SK-N-SH (cell line): ENCODE measurements at regions not wholly inside any gene's neighbourhood (a gene's known extent, or its start where the extent isn't known, plus 50 kb on each side); places are given as distances from the start of the nearest gene placed in this dataset.

Source experiments
- CTCF ChIA-PET: fragments of 300-600, 350-600 bp; formaldehyde crosslinking; extraction: SDS; loops from one replicate; lab custom pipeline; 2021; lab: Yijun Ruan, JAX
- POLR2A ChIA-PET: fragments of 350-600 bp; sonication (Branson Sonifier 250); formaldehyde crosslinking; extraction: SDS; loops from one replicate; lab custom pipeline; 2020; ENCODE audit warnings: antibody characterized with exemption, inconsistent platforms; lab: Yijun Ruan, JAX
- DNase-seq: peaks from one replicate; pipeline ENCODE4 v3.0.0; 2012
- H2AFZ ChIP-seq: fragments of 200-600 bp; sonication (generic); 2 replicates; pipeline ENCODE4 v1.8.1; 2016; ENCODE audit warnings: antibody characterized with exemption, mild to moderate bottlenecking, low read depth
- H3F3A ChIP-seq: fragments of 200-600 bp; sonication (generic); replicated peaks from 2 replicates; pipeline ENCODE3; 2016; ENCODE audit warnings: antibody characterized with exemption, mild to moderate bottlenecking; ENCODE audit not compliant: insufficient read depth
- H3K27ac ChIP-seq, 2 experiments: fragments of 200-500 bp in 1 of 2; fragments of 200-600 bp in 1 of 2; sonication (Bioruptor generic) in 1 of 2; sonication (generic), shearing (Covaris generic) in 1 of 2; 2 replicates each; pipeline versions ENCODE4 v1.5.1 to v1.6.1; 2014 to 2016; ENCODE audit warnings: low read depth in 2 of 2, inconsistent platforms in 1 of 2, low read length in 1 of 2, mild to moderate bottlenecking in 1 of 2, mixed read lengths in 1 of 2
- H3K27me3 ChIP-seq: fragments of 200-600 bp; sonication (generic), shearing (Covaris generic); 2 replicates; pipeline ENCODE4 v1.6.1; 2016; ENCODE audit warnings: mixed run types; ENCODE audit not compliant: insufficient read depth
- H3K36me3 ChIP-seq, 2 experiments: fragments of 200-500 bp in 1 of 2; fragments of 200-600 bp in 1 of 2; sonication (Bioruptor generic) in 1 of 2; sonication (generic) in 1 of 2; replicated peaks in 1 of 2; 2 replicates each; pipeline versions ENCODE3 to v1.5.1; 2014 to 2016; ENCODE audit warnings: low read length in 1 of 2, mild to moderate bottlenecking in 1 of 2; ENCODE audit not compliant: insufficient read depth in 2 of 2, control insufficient read depth in 1 of 2
- H3K4me1 ChIP-seq, 2 experiments: fragments of 200-500 bp in 1 of 2; fragments of 200-600 bp in 1 of 2; sonication (Bioruptor generic) in 1 of 2; sonication (generic), shearing (Covaris generic) in 1 of 2; 2 replicates each; pipeline versions ENCODE4 v1.5.1 to v1.6.1; 2014 to 2016; ENCODE audit warnings: low read depth in 1 of 2, low read length in 1 of 2, mixed run types in 1 of 2; ENCODE audit not compliant: insufficient read depth in 2 of 2, control insufficient read depth in 1 of 2
- H3K4me2 ChIP-seq: fragments of 200-600 bp; sonication (generic), shearing (Covaris generic); 2 replicates; pipeline ENCODE4 v1.6.1; 2017; ENCODE audit warnings: mixed run types
- H3K4me3 ChIP-seq, 2 experiments: fragments of 200-500 bp in 1 of 2; fragments of 200-600 bp in 1 of 2; sonication (Bioruptor generic) in 1 of 2; sonication (generic), shearing (Covaris generic) in 1 of 2; 2 replicates each; pipeline versions ENCODE4 v1.5.1 to v1.8.1; 2014 to 2016; ENCODE audit warnings: low read depth in 2 of 2, inconsistent platforms in 1 of 2, low read length in 1 of 2, mild to moderate bottlenecking in 1 of 2, mixed read lengths in 1 of 2, moderate library complexity in 1 of 2
- H3K79me2 ChIP-seq: fragments of 200-600 bp; sonication (generic); 2 replicates; pipeline ENCODE4 v1.8.1; 2017; ENCODE audit warnings: mild to moderate bottlenecking; ENCODE audit not compliant: insufficient read depth
- H3K9ac ChIP-seq: fragments of 200-600 bp; sonication (generic); 2 replicates; pipeline ENCODE4 v1.6.1; 2017; ENCODE audit warnings: mixed run types
- H3K9me2 ChIP-seq: fragments of 200-600 bp; sonication (generic); 2 replicates; pipeline ENCODE4 v1.6.1; 2017; ENCODE audit warnings: mixed run types
- H3K9me3 ChIP-seq: fragments of 200-600 bp; sonication (generic); 2 replicates; pipeline ENCODE4 v1.6.1; 2017; ENCODE audit warnings: mixed run types, mild to moderate bottlenecking, moderate library complexity
- H4K20me1 ChIP-seq: fragments of 200-600 bp; sonication (generic); 2 replicates; pipeline ENCODE4 v1.6.1; 2017; ENCODE audit warnings: mild to moderate bottlenecking, mixed run types; ENCODE audit not compliant: insufficient read depth
- CHD2 ChIP-seq: fragments of 150-350 bp; IDR thresholded peaks from 2 replicates; pipeline ENCODE4 v1.6.1; 2018; ENCODE audit warnings: low read length; ENCODE audit not compliant: partially characterized antibody
- EZH2phosphoT487 ChIP-seq: fragments of 200-600 bp; sonication (generic); IDR thresholded peaks from 2 replicates; pipeline ENCODE4 v1.6.1; 2017; ENCODE audit warnings: low read depth, mixed run types, mild to moderate bottlenecking, antibody characterized with exemption, moderate library complexity, borderline replicate concordance
- FOXM1 ChIP-seq: IDR thresholded peaks from 2 replicates; pipeline ENCODE4 v1.4.0; 2012; ENCODE audit warnings: low read depth, mild to moderate bottlenecking
- IRF3 ChIP-seq: fragments of 150-350 bp; IDR thresholded peaks from 2 replicates; pipeline ENCODE4 v1.6.1; 2016; ENCODE audit warnings: mild to moderate bottlenecking, low read depth, low read length
- MAX ChIP-seq: IDR thresholded peaks from 2 replicates; pipeline ENCODE4 v1.4.0; 2012; ENCODE audit warnings: low read depth
- MEF2A ChIP-seq: IDR thresholded peaks from 2 replicates; pipeline ENCODE4 v1.4.0; 2012; ENCODE audit warnings: low read depth, borderline replicate concordance
- MXI1 ChIP-seq: IDR thresholded peaks from 2 replicates; pipeline ENCODE4 v1.6.1; 2012; ENCODE audit warnings: mild to moderate bottlenecking, low read depth, low read length, improper control_type of control experiment
- RCOR1 ChIP-seq: fragments of 150-350 bp; IDR thresholded peaks from 2 replicates; pipeline ENCODE4 v1.6.1; 2017; ENCODE audit warnings: antibody characterized with exemption, low read length
- SMC3 ChIP-seq: IDR thresholded peaks from 2 replicates; pipeline ENCODE4 v1.6.1; 2012; ENCODE audit warnings: low read depth, low read length, improper control_type of control experiment
- TAF1 ChIP-seq: IDR thresholded peaks from 2 replicates; pipeline ENCODE4 v1.6.1; 2012; ENCODE audit warnings: low read depth, mild to moderate bottlenecking, low read length, moderate library complexity, borderline replicate concordance
- TCF12 ChIP-seq: IDR thresholded peaks from 2 replicates; pipeline ENCODE4 v1.4.0; 2012
- TEAD4 ChIP-seq: IDR thresholded peaks from 2 replicates; pipeline ENCODE4 v1.4.0; 2012; ENCODE audit warnings: mild to moderate bottlenecking, borderline replicate concordance; ENCODE audit not compliant: insufficient read depth
- USF2 ChIP-seq: fragments of 150-350 bp; IDR thresholded peaks from 2 replicates; pipeline ENCODE4 v1.6.1; 2017; ENCODE audit warnings: antibody characterized with exemption, low read length, low read depth, borderline replicate concordance
- YY1 ChIP-seq: IDR thresholded peaks from 2 replicates; pipeline ENCODE4 v1.4.0; 2012; ENCODE audit warnings: low read depth, mild to moderate bottlenecking
- WGBS: methylation state at CpG from one replicate; pipeline ENCODE4 v1.1.6; 2017; ENCODE audit warnings: low lambda C conversion rate; 5-methylcytosine and 5-hydroxymethylcytosine counted together

GRCh38 chr12:91743704-91744321 is 401.8 kb downstream of the BTG1 start:
- Histone ChIP-seq H3F3A (no peaks in the 10 kb centered on the region), H3K4me3 (no peak overlapping the region), H3K27ac (peak overlapping the region in 1 of 2 experiments; percentile 90; a peak in 2 of 4 replicates), H3K27me3 (no peaks in the 10 kb centered on the region), H2AFZ (no peak overlapping the region), H3K9ac (no peak overlapping the region), H3K36me3 (no peaks in the 10 kb centered on the region), H3K4me2 (no peak overlapping the region), H4K20me1 (no peaks in the 10 kb centered on the region), H3K4me1 (peaks cover 0 to 18% of the 10 kb centered on the region in 2 experiments; a peak in 2 of 4 replicates), H3K9me3 (no peaks in the 10 kb centered on the region), H3K79me2 (no peaks in the 10 kb centered on the region), H3K9me2 (no peaks in the 10 kb centered on the region)
- TF ChIP-seq CHD2 = no peak
- TF ChIP-seq EZH2phosphoT487 = no peak
- TF ChIP-seq FOXM1 = no peak
- TF ChIP-seq YY1 = no peak
- CTCF ChIA-PET = interaction anchor here (0.6 to 1.4 kb wide), 5 partner anchors 10 to 539 kb away, joined by 3 to 4 read pairs (median 3); no protein-coding TSS in a partner anchor
- POLR2A ChIA-PET = no interaction called here
- WGBS = 28% methylated on average over 7 of the region's 7 CpGs
- DNase-seq = peak; percentile 2

DNA sequence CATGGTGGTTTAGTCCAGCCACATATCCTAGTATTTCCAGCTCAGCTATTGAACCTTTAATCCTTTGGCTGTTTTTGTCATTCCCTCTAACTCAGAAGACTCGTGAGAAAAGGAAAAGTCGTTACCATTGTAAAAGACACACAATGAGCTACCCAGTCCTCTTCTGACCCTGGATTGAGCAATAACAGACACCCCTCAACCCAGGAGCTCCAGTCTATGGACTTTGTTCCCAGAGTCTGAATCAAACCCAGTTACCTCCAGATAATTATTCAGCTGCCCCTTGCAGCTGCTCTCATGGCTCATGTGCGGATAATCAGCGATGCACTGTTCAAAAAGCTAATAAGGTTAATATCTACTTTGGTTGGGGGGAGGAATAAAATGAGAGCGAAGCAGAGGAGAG is 402.4 kb downstream of the BTG1 start:
- TF ChIP-seq MEF2A = no peak
- no peak for TF ChIP-seq IRF3
- no peak for TF ChIP-seq RCOR1
- TF ChIP-seq MXI1 = no peak
- TF ChIP-seq FOXM1 = no peak
- no peak for TF ChIP-seq TCF12
- no peak for TF ChIP-seq SMC3
- Histone ChIP-seq H3K9ac (no peak overlapping the region), H2AFZ (no peak overlapping the region), H3K79me2 (no peaks in the 10 kb centered on the region), H3K27ac (peak overlapping the region in 1 of 2 experiments; percentile 90; a peak in 2 of 4 replicates), H3K9me2 (no peaks in the 10 kb centered on the region), H3F3A (no peaks in the 10 kb centered on the region), H3K27me3 (no peaks in the 10 kb centered on the region), H3K4me2 (no peak overlapping the region), H4K20me1 (no peaks in the 10 kb centered on the region), H3K9me3 (no peaks in the 10 kb centered on the region), H3K4me3 (no peak overlapping the region; a peak in 1 of 4 replicates), H3K36me3 (no peaks in the 10 kb centered on the region), H3K4me1 (peaks cover 0 to 18% of the 10 kb centered on the region in 2 experiments; a peak in 2 of 4 replicates)
- 78% methylated on average over 5 of the region's 5 CpGs for WGBS
- no peak for DNase-seq
- CTCF ChIA-PET = interaction anchor here (0.6 to 1.3 kb wide), 5 partner anchors 11 to 540 kb away, joined by 3 to 4 read pairs (median 3); no protein-coding TSS in a partner anchor
- POLR2A ChIA-PET = interaction anchor here (1.4 kb wide), 1 partner anchor 401 kb away, joined by 3 read pairs; no protein-coding TSS in a partner anchor

DNA sequence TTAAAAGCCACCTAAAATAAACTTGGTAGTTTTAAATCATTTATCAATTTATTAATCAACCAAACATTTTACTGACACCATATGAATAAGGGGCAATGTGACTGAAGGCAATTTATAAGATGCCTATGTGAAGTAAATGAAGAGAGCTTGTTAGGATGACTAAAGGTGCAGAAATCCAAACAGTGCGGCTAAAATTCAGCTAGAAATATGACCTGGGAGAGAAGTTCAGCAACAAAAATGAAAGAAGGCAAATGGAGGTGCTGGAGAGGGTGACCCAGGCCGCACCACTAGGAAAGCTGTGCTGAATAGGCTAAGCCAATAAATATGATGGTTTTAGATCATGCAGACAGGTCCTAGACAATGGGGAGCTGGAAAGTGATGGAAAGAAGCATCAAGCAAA is 403.7 kb downstream of the BTG1 start:
- Histone ChIP-seq H2AFZ (no peak overlapping the region), H3K27ac (no peak overlapping the region), H3F3A (no peaks in the 10 kb centered on the region), H3K36me3 (no peaks in the 10 kb centered on the region), H3K9me3 (no peaks in the 10 kb centered on the region), H3K4me3 (no peak overlapping the region), H3K79me2 (no peaks in the 10 kb centered on the region), H3K4me2 (no peak overlapping the region), H3K9me2 (no peaks in the 10 kb centered on the region), H3K9ac (no peak overlapping the region), H3K27me3 (no peaks in the 10 kb centered on the region), H3K4me1 (peaks cover 0 to 18% of the 10 kb centered on the region in 2 experiments; a peak in 2 of 4 replicates), H4K20me1 (no peaks in the 10 kb centered on the region)
- no peak for DNase-seq
- POLR2A ChIA-PET = interaction anchor here (1.4 kb wide), 1 partner anchor 402 kb away, joined by 3 read pairs; no protein-coding TSS in a partner anchor
- CTCF ChIA-PET = no interaction called here
- no peak for TF ChIP-seq IRF3
- TF ChIP-seq USF2 = no peak
- no peak for TF ChIP-seq TAF1
- TF ChIP-seq MAX = no peak
- no peak for TF ChIP-seq MXI1
- TF ChIP-seq TEAD4 = no peak
- no peak for TF ChIP-seq RCOR1
- WGBS = 52% methylated on average over 2 of the region's 2 CpGs
